Stimulated activated naive B cell treated with anti-CD40 and anti-IgM and Interleukin-4, amounts not matched to agents 10 μg/mL and 1 μg/mL and 100 μg/mL, for 72 hours (primary cell): ENCODE measurements at regions not wholly inside any gene's neighbourhood (a gene's known extent, or its start where the extent isn't known, plus 50 kb on each side); places are given as distances from the start of the nearest gene placed in this dataset.

Source experiments
- ATAC-seq, 2 donors: fragments of 150-1000 bp; cut with Tn5 transposase; replicated peaks; 2 replicates each; pipeline ENCODE4 v1.10.0; 2021; ENCODE audit warnings: moderate library complexity in 1 of 2
- DNase-seq: peaks from one replicate; pipeline ENCODE4 v3.0.0; 2021
- H3K27ac Mint-ChIP-seq: one replicate; pipeline ENCODE4 v1.8.0; 2022; ENCODE audit warnings: mild to moderate bottlenecking, mixed read lengths
- H3K27me3 Mint-ChIP-seq, 2 donors: one replicate each; pipeline ENCODE4 v1.8.0; 2022; ENCODE audit warnings: mixed read lengths in 2 of 2
- H3K36me3 Mint-ChIP-seq, 2 donors: one replicate each; pipeline ENCODE4 v1.8.0; 2022; ENCODE audit warnings: mixed read lengths in 2 of 2, mild to moderate bottlenecking in 1 of 2
- H3K4me1 Mint-ChIP-seq, 2 donors: one replicate each; pipeline ENCODE4 v1.8.0; 2022; ENCODE audit warnings: mixed read lengths in 2 of 2, mild to moderate bottlenecking in 1 of 2
- H3K4me3 Mint-ChIP-seq, 2 donors: one replicate each; pipeline ENCODE4 v1.8.0; 2022; ENCODE audit warnings: mild to moderate bottlenecking in 2 of 2, mixed read lengths in 2 of 2, moderate library complexity in 1 of 2
- H3K9me3 Mint-ChIP-seq, 2 donors: one replicate each; pipeline ENCODE4 v1.8.0; 2022; ENCODE audit warnings: mixed read lengths in 2 of 2, mild to moderate bottlenecking in 1 of 2

- no peaks in the 10 kb centered on the region for H3K4me1 Mint-ChIP-seq
- H3K4me3 Mint-ChIP-seq: no peak overlapping the region
- no peaks in the 10 kb centered on the region for H3K36me3 Mint-ChIP-seq
- no peak overlapping the region for H3K27ac Mint-ChIP-seq
- peaks cover 6 to 8% of the 10 kb centered on the region in 2 donors for H3K9me3 Mint-ChIP-seq
- H3K27me3 Mint-ChIP-seq: no peaks in the 10 kb centered on the region
- ATAC-seq: no peak
- DNase-seq: no peak
These were observed 608.5 kb upstream of the FAT1 start for GRCh38 chr4:187332141-187332540.

DNA sequence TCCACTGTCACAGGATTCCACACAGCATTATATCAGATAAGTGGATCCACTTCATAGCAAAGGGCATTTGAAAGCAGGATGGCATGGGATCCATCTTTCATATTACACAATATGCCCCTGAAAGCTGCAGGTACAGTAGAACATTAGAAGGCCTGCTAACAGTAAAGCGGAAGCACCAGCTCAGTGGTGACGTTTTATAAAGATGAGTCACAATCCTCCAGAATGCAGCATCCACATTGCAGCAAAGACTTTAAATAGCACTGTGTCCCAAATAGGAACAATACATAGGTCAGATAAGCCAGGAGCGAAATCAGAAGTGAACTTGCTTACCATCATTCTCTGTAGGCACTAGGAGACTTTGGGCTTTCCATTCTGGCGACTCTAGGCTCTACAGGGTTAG, 609.5 kb upstream of the FAT1 start:
- Mint-ChIP-seq H3K27ac (no peak overlapping the region), H3K4me1 (no peaks in the 10 kb centered on the region), H3K9me3 (peaks cover 6 to 8% of the 10 kb centered on the region in 2 donors), H3K36me3 (no peaks in the 10 kb centered on the region), H3K4me3 (no peak overlapping the region), H3K27me3 (no peaks in the 10 kb centered on the region)
- DNase-seq: no peak
- no peak for ATAC-seq

DNA sequence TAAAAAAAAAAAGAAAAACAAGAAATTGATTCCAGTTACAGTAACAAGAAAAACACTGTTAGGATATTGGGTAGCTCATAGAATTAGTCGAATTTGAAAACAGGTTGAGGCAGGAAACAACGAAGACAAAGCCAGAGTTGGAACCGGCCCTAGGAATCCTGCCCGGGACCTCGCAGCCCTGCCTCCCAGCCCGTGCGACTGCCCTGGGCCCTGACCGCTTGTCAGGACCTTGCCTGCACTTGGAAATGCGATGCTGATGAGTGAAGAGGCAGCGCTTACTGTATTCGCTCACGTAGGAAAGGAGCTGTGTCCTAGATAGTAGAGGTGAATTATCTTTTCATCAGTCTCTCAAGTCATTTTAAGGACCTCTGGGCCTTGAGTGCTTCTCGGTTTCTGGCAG, 611.7 kb upstream of the FAT1 start:
- Mint-ChIP-seq H3K27ac (no peak overlapping the region), H3K27me3 (no peaks in the 10 kb centered on the region), H3K4me1 (no peaks in the 10 kb centered on the region), H3K9me3 (peaks cover 6 to 11% of the 10 kb centered on the region in 2 donors), H3K36me3 (no peaks in the 10 kb centered on the region), H3K4me3 (no peak overlapping the region)
- no peak for ATAC-seq
- DNase-seq: no peak

DNA sequence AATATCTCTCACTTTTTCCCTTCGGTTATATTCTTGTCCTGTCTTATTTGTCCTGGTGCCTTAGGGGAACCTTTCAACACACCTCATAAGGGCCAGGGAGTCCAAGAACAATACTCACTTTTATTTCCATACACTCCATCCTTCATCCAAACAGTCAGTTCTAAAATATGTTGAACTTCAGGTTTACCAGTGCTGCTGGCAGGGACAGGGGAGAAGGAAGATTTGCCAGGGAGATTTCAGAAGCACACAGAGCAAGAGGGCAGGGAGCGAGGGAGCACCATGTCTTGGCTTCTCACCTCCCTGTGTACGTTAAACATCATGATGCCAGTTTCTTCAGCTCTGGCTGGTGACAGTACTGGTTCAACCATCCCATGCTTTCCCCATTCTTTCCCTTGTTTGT, 631.1 kb upstream of the FAT1 start:
- Mint-ChIP-seq H3K36me3 (no peaks in the 10 kb centered on the region), H3K4me3 (no peak overlapping the region), H3K27ac (no peak overlapping the region), H3K9me3 (peaks cover 0 to 5% of the 10 kb centered on the region in 2 donors), H3K27me3 (no peaks in the 10 kb centered on the region), H3K4me1 (no peaks in the 10 kb centered on the region)
- ATAC-seq: no peak
- no peak for DNase-seq

- Mint-ChIP-seq H3K4me1 (no peaks in the 10 kb centered on the region), H3K27me3 (no peaks in the 10 kb centered on the region), H3K27ac (no peak overlapping the region), H3K36me3 (no peaks in the 10 kb centered on the region), H3K9me3 (peaks cover 0 to 5% of the 10 kb centered on the region in 2 donors), H3K4me3 (no peak overlapping the region)
- ATAC-seq (no peak), DNase-seq (no peak)
These were observed 633.5 kb upstream of the FAT1 start for GRCh38 chr4:187357045-187357643.

DNA sequence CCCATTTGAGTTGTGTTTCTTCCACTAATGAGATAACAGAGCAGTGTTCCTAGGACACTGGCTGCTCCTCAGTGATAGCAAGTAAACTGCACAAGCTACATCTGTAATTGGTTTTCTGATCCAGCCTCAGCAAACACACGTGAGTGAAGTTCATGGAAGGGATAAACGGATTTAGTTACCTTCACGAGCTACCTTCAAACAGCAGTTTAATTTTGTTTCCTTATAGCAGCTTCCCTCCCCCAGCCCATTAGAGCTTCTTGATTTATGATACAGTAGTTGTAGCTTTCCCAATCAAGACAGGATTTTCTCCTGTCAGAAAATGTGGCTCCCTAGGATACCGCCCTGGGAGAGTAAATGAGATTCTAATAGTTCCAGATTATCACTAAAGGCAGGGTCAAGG, 634.2 kb upstream of the FAT1 start:
- no peak overlapping the region for H3K4me3 Mint-ChIP-seq
- DNase-seq (no peak), ATAC-seq (no peak)
- H3K4me1 Mint-ChIP-seq: no peaks in the 10 kb centered on the region
- no peak overlapping the region for H3K27ac Mint-ChIP-seq
- H3K36me3 Mint-ChIP-seq: no peaks in the 10 kb centered on the region
- peaks cover 0 to 5% of the 10 kb centered on the region in 2 donors for H3K9me3 Mint-ChIP-seq
- no peaks in the 10 kb centered on the region for H3K27me3 Mint-ChIP-seq

DNA sequence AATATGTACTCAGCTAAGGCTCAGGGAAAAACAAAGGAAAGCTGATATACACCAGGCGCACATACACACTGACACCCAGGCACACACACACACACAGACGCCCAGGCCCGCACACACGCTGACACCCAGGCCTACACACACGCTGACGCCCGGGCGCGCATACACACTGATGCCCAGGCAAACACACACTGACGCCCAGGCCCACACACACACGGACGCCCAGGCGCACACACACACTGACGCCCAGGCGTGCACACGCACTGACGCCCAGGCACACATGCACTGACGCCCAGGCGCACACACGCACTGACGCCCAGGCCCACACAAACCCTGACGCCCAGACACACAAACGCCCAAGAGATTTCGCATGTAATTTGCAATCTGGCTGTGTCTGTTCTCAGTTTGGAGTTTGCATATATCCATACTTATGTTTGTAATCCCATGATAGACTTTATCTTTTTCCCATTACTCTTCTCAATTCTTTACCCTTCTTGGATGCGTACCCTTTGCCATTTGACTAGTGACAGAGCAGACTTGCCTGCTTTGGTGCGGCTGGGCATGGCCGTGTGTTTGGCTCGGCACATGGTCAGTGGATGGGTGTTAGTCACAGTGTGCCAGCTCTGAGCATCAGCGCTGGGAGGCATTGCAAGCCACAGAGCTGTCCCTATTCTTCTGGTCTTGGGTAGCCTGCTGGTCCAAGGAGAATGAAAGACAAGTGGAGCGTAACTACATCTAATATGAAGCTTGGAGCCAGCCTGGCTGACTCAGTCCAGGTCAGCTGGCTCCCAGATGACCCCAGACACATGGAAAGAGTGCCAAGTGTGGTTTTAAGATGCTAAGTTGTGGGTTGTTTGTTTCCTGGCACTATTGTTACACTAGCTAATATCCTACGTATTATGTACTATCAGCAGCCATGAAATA, 632.4 kb upstream of the ZFP42 start:
- no peak overlapping the region for H3K4me3 Mint-ChIP-seq
- no peaks in the 10 kb centered on the region for H3K36me3 Mint-ChIP-seq
- no peak overlapping the region for H3K27ac Mint-ChIP-seq
- H3K27me3 Mint-ChIP-seq: no peaks in the 10 kb centered on the region
- no peak for DNase-seq
- no peaks in the 10 kb centered on the region for H3K4me1 Mint-ChIP-seq
- ATAC-seq: peak in 1 of 2 donors; percentile 14
- peaks cover 0 to 7% of the 10 kb centered on the region in 2 donors for H3K9me3 Mint-ChIP-seq

DNA sequence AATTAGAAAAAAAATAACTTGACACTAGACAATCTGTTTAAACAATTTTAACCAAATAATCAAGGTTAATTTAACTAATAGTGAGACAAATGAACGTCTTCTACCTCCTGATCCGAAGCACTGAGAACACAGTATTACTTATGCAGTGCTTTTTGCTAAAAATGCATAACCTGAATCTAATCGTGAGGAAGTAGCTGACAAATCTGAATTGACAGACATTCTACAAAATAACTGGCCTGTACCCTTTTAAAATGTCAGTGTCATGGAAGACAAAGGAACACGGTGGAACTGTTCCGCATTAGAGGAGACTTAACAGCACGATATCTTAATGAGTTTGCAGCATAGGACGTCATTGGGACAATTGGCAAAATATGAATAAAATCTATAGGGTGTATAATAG, 631.2 kb upstream of the ZFP42 start:
- no peaks in the 10 kb centered on the region for H3K27me3 Mint-ChIP-seq
- DNase-seq (no peak), ATAC-seq (no peak)
- no peak overlapping the region for H3K27ac Mint-ChIP-seq
- peaks cover 4 to 8% of the 10 kb centered on the region in 2 donors for H3K9me3 Mint-ChIP-seq
- no peak overlapping the region for H3K4me3 Mint-ChIP-seq
- H3K4me1 Mint-ChIP-seq: no peaks in the 10 kb centered on the region
- no peaks in the 10 kb centered on the region for H3K36me3 Mint-ChIP-seq

- no peak overlapping the region for H3K27ac Mint-ChIP-seq
- no peaks in the 10 kb centered on the region for H3K4me1 Mint-ChIP-seq
- no peak overlapping the region for H3K4me3 Mint-ChIP-seq
- H3K9me3 Mint-ChIP-seq: peaks cover 4 to 8% of the 10 kb centered on the region in 2 donors
- DNase-seq (no peak), ATAC-seq (no peak)
- no peaks in the 10 kb centered on the region for H3K27me3 Mint-ChIP-seq
- no peaks in the 10 kb centered on the region for H3K36me3 Mint-ChIP-seq
These were observed 630.7 kb upstream of the ZFP42 start for GRCh38 chr4:187364851-187365250.

DNA sequence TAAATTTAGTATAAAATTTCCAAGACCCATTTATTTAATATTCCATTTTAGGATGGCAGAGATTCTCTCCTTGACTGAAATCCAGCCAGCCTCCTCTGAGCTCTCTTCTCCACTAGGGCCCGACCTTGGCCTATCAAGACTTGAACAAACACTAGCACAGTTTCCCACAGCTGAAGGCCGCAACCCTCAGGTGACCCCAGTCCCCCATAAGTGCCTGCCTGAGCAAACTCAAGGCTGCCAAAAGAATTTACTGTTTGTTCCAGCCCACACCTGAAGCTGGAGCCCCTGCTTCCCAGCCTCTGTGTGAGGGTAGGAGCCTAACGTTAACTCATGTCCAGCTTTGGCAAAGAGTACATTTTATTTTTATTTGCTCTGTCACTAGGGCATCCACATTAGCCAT, 629.0 kb upstream of the ZFP42 start:
- no peak overlapping the region for H3K27ac Mint-ChIP-seq
- no peaks in the 10 kb centered on the region for H3K4me1 Mint-ChIP-seq

DNA sequence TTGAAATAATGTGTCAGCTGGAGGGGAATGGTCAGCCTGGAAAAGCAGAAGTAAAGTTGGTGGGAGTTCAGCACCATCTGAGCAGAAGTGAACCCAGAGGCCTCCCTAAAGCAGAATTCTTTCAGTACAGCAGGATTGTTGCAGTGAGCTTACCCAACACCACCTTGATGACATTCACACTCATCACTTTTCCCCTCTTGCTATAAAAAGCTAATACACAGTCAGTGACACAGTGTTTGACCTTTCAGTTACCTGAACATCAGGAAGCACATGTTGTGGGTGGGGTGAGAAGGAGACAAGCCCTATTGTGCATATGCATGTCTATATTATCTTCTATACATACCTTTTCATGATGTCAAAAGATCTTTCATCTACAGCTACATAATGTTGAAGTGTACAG, 624.7 kb upstream of the ZFP42 start:
- peaks cover 4 to 6% of the 10 kb centered on the region in 2 donors for H3K9me3 Mint-ChIP-seq
- DNase-seq: no peak
- no peaks in the 10 kb centered on the region for H3K36me3 Mint-ChIP-seq
- H3K4me1 Mint-ChIP-seq: no peaks in the 10 kb centered on the region
- ATAC-seq: no peak
- H3K27ac Mint-ChIP-seq: no peak overlapping the region
- H3K27me3 Mint-ChIP-seq: no peaks in the 10 kb centered on the region
- no peak overlapping the region for H3K4me3 Mint-ChIP-seq

More for the DNA sequence above, 629.0 kb upstream of the ZFP42 start:
- DNase-seq (no peak), ATAC-seq (no peak)
- no peaks in the 10 kb centered on the region for H3K27me3 Mint-ChIP-seq
- H3K4me3 Mint-ChIP-seq: no peak overlapping the region
- peaks cover 4 to 9% of the 10 kb centered on the region in 2 donors for H3K9me3 Mint-ChIP-seq
- H3K36me3 Mint-ChIP-seq: no peaks in the 10 kb centered on the region

GRCh38 chr4:187378441-187378840, 617.1 kb upstream of the ZFP42 start:
- ATAC-seq (no peak), DNase-seq (no peak)
- H3K36me3 Mint-ChIP-seq: no peaks in the 10 kb centered on the region
- H3K27ac Mint-ChIP-seq: no peak overlapping the region
- H3K4me1 Mint-ChIP-seq: no peaks in the 10 kb centered on the region
- H3K9me3 Mint-ChIP-seq: peaks cover 0 to 13% of the 10 kb centered on the region in 2 donors
- no peak overlapping the region for H3K4me3 Mint-ChIP-seq
- H3K27me3 Mint-ChIP-seq: no peaks in the 10 kb centered on the region

DNA sequence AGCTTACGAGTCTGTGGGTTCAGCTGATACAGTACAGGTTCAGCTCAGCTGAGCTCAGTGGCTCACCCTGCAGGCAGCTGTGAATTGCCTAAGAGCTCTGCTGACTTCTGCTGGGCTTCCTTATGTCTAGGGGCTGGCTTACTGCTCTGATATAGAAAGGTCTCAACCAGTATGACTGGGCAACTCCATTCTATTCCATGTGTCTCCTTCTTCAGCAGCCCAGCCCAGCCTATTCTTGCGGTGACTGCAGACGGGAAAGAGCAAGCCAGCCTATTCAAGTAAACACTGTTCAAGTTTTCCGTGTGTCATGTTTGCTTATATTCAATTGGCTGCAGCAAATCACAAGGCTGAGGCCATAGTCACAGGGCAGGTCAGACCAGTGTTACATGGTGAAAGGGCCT, 615.4 kb upstream of the ZFP42 start:
- Mint-ChIP-seq H3K27me3 (no peaks in the 10 kb centered on the region), H3K4me3 (no peak overlapping the region), H3K9me3 (peaks cover under 1 to 13% of the 10 kb centered on the region in 2 donors), H3K36me3 (no peaks in the 10 kb centered on the region), H3K4me1 (no peaks in the 10 kb centered on the region), H3K27ac (no peak overlapping the region)
- no peak for DNase-seq
- no peak for ATAC-seq

GRCh38 chr4:187383181-187383580, 612.4 kb upstream of the ZFP42 start:
- no peak for DNase-seq
- H3K4me1 Mint-ChIP-seq: no peaks in the 10 kb centered on the region
- no peak overlapping the region for H3K27ac Mint-ChIP-seq
- no peak for ATAC-seq
- no peak overlapping the region for H3K4me3 Mint-ChIP-seq
- no peaks in the 10 kb centered on the region for H3K36me3 Mint-ChIP-seq
- H3K27me3 Mint-ChIP-seq: no peaks in the 10 kb centered on the region
- H3K9me3 Mint-ChIP-seq: peaks cover 6 to 16% of the 10 kb centered on the region in 2 donors

DNA sequence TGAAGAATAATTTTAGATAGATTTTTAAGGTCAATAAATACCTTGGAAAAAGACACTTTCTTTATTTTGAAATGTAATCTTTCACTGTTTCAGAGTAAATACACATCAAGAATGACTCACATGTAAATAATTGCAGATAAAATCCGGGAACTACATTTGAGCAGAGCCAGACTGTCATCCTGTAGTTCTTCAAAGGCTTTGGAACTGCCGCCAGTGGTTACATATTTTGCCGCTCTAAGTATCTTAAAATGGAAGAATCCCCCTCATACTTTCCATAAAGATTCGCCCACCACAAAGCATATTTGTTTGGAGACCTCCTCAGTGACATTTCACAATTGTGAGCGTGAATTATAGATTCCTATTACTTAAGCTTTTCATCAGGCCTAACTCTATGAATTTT, 607.8 kb upstream of the ZFP42 start:
- Mint-ChIP-seq H3K27me3 (no peaks in the 10 kb centered on the region), H3K27ac (no peak overlapping the region), H3K4me3 (no peak overlapping the region), H3K9me3 (peaks cover 6 to 7% of the 10 kb centered on the region in 2 donors), H3K36me3 (no peaks in the 10 kb centered on the region), H3K4me1 (no peaks in the 10 kb centered on the region)
- ATAC-seq: no peak
- no peak for DNase-seq
